K562 (cell line): ENCODE measurements at regions not wholly inside any gene's neighbourhood (a gene's known extent, or its start where the extent isn't known, plus 50 kb on each side); places are given as distances from the start of the nearest gene placed in this dataset.

ENCODE experiments used
- ZNF3 ChIP-seq: fragments of 250-450 bp; sonication (Bioruptor Pico); IDR thresholded peaks from 2 replicates; pipeline ENCODE4 v1.5.0; 2021; ENCODE audit warnings: mild to moderate bottlenecking, moderate library complexity
- TF ChIP-seq, protein P1 (sequence below): sonication (generic); formaldehyde crosslinking; IDR thresholded peaks from 2 replicates; pipeline ENCODE4 v1.8.0; 2023; ENCODE audit warnings: missing genetic modification reagents, mild to moderate bottlenecking, borderline replicate concordance
- TF ChIP-seq, protein P2 (sequence below): fragments of 450-650 bp; IDR thresholded peaks from 2 replicates; pipeline ENCODE4 v1.7.1; 2018; ENCODE audit warnings: mild to moderate bottlenecking, low read depth; ENCODE audit not compliant: partially characterized antibody

DNA sequence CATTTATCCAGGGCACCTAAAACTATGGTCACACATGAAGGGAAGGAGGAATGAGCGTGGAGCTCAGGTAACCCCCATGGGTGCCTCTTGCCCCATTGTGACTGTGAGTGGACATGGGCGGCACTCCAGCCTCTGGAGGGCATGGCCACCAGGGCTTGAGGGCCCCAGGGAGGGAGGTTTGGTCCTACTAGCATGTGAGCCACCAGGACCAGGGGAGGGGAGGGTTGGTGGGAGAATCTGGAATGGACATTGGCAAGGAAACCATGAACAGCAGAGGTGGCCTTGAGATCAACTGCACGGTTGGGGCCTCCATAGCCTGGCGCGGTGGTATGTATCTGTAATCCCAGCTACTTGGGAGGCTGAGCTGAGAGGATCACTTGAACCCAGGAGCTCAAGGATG is 623.6 kb downstream of the AACS start (continued):
- TF ChIP-seq, protein P1, sequence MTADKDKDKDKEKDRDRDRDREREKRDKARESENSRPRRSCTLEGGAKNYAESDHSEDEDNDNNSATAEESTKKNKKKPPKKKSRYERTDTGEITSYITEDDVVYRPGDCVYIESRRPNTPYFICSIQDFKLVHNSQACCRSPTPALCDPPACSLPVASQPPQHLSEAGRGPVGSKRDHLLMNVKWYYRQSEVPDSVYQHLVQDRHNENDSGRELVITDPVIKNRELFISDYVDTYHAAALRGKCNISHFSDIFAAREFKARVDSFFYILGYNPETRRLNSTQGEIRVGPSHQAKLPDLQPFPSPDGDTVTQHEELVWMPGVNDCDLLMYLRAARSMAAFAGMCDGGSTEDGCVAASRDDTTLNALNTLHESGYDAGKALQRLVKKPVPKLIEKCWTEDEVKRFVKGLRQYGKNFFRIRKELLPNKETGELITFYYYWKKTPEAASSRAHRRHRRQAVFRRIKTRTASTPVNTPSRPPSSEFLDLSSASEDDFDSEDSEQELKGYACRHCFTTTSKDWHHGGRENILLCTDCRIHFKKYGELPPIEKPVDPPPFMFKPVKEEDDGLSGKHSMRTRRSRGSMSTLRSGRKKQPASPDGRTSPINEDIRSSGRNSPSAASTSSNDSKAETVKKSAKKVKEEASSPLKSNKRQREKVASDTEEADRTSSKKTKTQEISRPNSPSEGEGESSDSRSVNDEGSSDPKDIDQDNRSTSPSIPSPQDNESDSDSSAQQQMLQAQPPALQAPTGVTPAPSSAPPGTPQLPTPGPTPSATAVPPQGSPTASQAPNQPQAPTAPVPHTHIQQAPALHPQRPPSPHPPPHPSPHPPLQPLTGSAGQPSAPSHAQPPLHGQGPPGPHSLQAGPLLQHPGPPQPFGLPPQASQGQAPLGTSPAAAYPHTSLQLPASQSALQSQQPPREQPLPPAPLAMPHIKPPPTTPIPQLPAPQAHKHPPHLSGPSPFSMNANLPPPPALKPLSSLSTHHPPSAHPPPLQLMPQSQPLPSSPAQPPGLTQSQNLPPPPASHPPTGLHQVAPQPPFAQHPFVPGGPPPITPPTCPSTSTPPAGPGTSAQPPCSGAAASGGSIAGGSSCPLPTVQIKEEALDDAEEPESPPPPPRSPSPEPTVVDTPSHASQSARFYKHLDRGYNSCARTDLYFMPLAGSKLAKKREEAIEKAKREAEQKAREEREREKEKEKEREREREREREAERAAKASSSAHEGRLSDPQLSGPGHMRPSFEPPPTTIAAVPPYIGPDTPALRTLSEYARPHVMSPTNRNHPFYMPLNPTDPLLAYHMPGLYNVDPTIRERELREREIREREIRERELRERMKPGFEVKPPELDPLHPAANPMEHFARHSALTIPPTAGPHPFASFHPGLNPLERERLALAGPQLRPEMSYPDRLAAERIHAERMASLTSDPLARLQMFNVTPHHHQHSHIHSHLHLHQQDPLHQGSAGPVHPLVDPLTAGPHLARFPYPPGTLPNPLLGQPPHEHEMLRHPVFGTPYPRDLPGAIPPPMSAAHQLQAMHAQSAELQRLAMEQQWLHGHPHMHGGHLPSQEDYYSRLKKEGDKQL, result no peak
- TF ChIP-seq, protein P2, sequence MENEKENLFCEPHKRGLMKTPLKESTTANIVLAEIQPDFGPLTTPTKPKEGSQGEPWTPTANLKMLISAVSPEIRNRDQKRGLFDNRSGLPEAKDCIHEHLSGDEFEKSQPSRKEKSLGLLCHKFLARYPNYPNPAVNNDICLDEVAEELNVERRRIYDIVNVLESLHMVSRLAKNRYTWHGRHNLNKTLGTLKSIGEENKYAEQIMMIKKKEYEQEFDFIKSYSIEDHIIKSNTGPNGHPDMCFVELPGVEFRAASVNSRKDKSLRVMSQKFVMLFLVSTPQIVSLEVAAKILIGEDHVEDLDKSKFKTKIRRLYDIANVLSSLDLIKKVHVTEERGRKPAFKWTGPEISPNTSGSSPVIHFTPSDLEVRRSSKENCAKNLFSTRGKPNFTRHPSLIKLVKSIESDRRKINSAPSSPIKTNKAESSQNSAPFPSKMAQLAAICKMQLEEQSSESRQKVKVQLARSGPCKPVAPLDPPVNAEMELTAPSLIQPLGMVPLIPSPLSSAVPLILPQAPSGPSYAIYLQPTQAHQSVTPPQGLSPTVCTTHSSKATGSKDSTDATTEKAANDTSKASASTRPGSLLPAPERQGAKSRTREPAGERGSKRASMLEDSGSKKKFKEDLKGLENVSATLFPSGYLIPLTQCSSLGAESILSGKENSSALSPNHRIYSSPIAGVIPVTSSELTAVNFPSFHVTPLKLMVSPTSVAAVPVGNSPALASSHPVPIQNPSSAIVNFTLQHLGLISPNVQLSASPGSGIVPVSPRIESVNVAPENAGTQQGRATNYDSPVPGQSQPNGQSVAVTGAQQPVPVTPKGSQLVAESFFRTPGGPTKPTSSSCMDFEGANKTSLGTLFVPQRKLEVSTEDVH, result no peak
- no peak for TF ChIP-seq ZNF3 (CRISPR knock-in tag)
